Calu3 (cell line): ENCODE measurements at regions not wholly inside any gene's neighbourhood (a gene's known extent, or its start where the extent isn't known, plus 50 kb on each side); places are given as distances from the start of the nearest gene placed in this dataset.

Experiments used
- BruUV-seq: library from RNA; stranded (reverse); fragments of 400-500 nt; replicated peaks from 2 replicates; lab custom pipeline; 2021; lab: Mats Ljungman, UMichigan
- CTCF ChIA-PET: fragments of 300-600 bp; sonication (Branson Sonifier 250); formaldehyde crosslinking; loops from one replicate; lab custom pipeline; 2022; ENCODE audit warnings: antibody characterized with exemption; lab: Charles Lee
- DNase-seq: peaks from one replicate; pipeline ENCODE4 v3.0.0; 2022
- H3K27ac Mint-ChIP-seq: one replicate; pipeline ENCODE4 v1.8.0; 2022; ENCODE audit warnings: mixed read lengths; ENCODE audit not compliant: unreplicated experiment
- H3K27me3 Mint-ChIP-seq: one replicate; pipeline ENCODE4 v1.8.0; 2022; ENCODE audit warnings: mixed read lengths; ENCODE audit not compliant: unreplicated experiment
- H3K36me3 Mint-ChIP-seq: one replicate; pipeline ENCODE4 v1.8.0; 2022; ENCODE audit warnings: mild to moderate bottlenecking, moderate library complexity, mixed read lengths; ENCODE audit not compliant: insufficient read depth, unreplicated experiment
- H3K4me1 Mint-ChIP-seq: one replicate; pipeline ENCODE4 v1.8.0; 2022; ENCODE audit warnings: mild to moderate bottlenecking, low read depth, mixed read lengths; ENCODE audit not compliant: unreplicated experiment
- H3K4me3 Mint-ChIP-seq: one replicate; pipeline ENCODE4 v1.8.0; 2022; ENCODE audit warnings: mild to moderate bottlenecking, low read depth, moderate library complexity, mixed read lengths; ENCODE audit not compliant: unreplicated experiment
- H3K9me3 Mint-ChIP-seq: one replicate; pipeline ENCODE4 v1.8.0; 2022; ENCODE audit warnings: low read depth, mixed read lengths; ENCODE audit not compliant: unreplicated experiment
- intact Hi-C: fragments of 100-400 bp; cut with micrococcal nuclease; formaldehyde crosslinking; loops from one replicate; pipeline ENCODE4 v1.10.0; 2022; ENCODE audit not compliant: unreplicated experiment
- TF ChIP-seq, protein P1 (sequence below): fragments of 200-600 bp; IDR thresholded peaks from one replicate; pipeline ENCODE4 v1.8.0; 2022; ENCODE audit warnings: antibody characterized with exemption; ENCODE audit not compliant: unreplicated experiment

DNA sequence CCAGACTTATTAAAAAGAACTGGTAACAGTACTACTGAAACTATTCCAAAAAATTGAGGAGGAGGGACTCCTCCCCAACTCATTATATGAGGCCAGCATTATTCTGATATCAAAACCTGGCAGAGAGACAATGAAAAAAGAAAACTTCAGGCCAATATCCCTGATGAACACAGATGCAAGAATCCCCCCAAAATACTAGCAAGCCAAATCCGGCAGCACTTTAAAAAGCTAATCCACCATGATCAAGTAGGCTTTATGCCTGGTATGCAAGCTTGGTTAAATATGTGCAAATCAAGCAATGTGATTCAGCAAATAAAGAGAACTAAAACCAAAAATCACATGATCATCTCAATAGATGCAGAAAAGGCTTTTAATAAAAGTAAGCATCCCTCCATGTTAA is 2271.0 kb upstream of the C9orf72 start:
- TF ChIP-seq, protein P1, sequence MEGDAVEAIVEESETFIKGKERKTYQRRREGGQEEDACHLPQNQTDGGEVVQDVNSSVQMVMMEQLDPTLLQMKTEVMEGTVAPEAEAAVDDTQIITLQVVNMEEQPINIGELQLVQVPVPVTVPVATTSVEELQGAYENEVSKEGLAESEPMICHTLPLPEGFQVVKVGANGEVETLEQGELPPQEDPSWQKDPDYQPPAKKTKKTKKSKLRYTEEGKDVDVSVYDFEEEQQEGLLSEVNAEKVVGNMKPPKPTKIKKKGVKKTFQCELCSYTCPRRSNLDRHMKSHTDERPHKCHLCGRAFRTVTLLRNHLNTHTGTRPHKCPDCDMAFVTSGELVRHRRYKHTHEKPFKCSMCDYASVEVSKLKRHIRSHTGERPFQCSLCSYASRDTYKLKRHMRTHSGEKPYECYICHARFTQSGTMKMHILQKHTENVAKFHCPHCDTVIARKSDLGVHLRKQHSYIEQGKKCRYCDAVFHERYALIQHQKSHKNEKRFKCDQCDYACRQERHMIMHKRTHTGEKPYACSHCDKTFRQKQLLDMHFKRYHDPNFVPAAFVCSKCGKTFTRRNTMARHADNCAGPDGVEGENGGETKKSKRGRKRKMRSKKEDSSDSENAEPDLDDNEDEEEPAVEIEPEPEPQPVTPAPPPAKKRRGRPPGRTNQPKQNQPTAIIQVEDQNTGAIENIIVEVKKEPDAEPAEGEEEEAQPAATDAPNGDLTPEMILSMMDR, result no peak
- no peaks in the 10 kb centered on the region for H3K27me3 Mint-ChIP-seq
- H3K36me3 Mint-ChIP-seq, result no peaks in the 10 kb centered on the region
- no peaks in the 10 kb centered on the region for H3K9me3 Mint-ChIP-seq
- H3K27ac Mint-ChIP-seq, result no peak overlapping the region
- H3K4me3 Mint-ChIP-seq, result no peak overlapping the region
- no TSS peak for BruUV-seq
- no peaks in the 10 kb centered on the region for H3K4me1 Mint-ChIP-seq
- intact Hi-C loops, result no loop called here
- DNase-seq, result no peak
- CTCF ChIA-PET, result no interaction called here

DNA sequence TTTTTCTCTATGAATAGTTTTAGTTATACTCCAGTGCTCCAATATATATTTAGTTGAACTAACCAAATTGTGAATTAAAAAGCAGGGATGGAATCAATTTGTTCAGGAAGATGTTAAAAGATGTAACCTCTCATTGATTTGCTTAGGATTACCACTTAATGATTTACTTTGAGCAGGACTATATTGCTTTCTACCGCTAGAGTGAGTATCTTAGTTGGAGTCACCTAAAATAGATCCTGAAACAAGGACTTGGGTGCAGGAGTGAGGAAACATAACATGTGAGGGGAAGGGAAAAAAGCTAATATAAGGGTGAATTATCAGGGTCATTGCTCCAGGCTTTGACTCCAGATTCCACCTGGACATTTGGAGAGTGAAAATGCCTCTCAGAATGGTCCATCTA is 2277.4 kb upstream of the C9orf72 start:
- Mint-ChIP-seq H3K4me3 (no peak overlapping the region), H3K27me3 (no peaks in the 10 kb centered on the region), H3K9me3 (no peaks in the 10 kb centered on the region), H3K4me1 (peaks cover 9% of the 10 kb centered on the region), H3K36me3 (no peaks in the 10 kb centered on the region), H3K27ac (no peak overlapping the region)
- CTCF ChIA-PET, result no interaction called here
- BruUV-seq, result no TSS peak
- TF ChIP-seq, protein P1, result no peak
- intact Hi-C loops, result no loop called here
- no peak for DNase-seq

DNA sequence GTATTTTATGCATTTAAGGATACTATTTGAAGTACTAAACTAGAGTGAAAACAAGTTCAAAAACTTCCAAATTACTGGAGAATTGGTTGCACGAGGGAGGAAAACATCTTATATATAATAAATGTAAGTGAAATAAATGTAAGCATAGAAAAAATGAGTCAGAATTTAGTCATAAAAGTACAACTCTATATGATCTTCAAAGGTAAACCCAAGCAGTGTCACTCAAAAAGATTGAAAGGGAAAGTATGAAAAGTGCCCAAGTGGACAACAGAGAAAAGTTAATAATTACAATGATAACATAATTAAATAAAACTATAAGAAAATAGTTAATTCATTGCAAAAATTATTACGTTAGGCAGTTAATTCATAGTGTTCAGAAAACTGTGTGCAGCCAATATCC is 2288.5 kb upstream of the C9orf72 start:
- H3K4me3 Mint-ChIP-seq, result no peak overlapping the region
- no peaks in the 10 kb centered on the region for H3K4me1 Mint-ChIP-seq
- intact Hi-C loops, result no loop called here
- H3K27me3 Mint-ChIP-seq, result no peaks in the 10 kb centered on the region
- H3K27ac Mint-ChIP-seq, result no peak overlapping the region
- H3K9me3 Mint-ChIP-seq, result no peaks in the 10 kb centered on the region
- TF ChIP-seq, protein P1, result no peak
- CTCF ChIA-PET, result no interaction called here
- BruUV-seq, result no TSS peak
- no peaks in the 10 kb centered on the region for H3K36me3 Mint-ChIP-seq
- no peak for DNase-seq

DNA sequence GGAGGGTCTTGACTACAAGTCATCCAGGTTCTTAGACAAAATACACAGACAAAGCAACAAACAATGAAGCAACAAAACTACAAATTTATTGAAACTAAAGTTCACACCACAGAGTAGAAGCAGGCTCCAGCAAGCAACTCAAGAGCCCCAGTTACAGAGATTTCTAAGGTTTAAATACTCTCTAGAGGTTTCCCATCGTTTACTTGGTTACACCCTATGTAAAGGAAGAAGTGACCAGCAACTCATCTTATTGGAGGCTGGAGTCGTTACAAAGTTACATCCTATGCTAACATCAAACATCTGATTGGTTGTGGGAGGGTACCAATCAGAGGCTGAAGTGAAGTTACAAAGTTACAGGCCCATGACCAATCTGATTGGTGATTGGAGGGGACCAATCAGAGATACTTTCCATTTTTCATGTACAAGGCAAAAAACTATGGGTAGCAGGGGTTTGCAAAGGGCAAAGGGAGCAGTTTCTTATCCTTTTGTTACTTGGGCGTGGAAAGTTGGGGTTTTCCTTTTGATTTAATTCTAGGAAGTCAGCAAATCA is 2292.6 kb upstream of the C9orf72 start:
- CTCF ChIA-PET, result no interaction called here
- no peak for DNase-seq
- TF ChIP-seq, protein P1, result no peak
- Mint-ChIP-seq H3K4me1 (peaks cover 9% of the 10 kb centered on the region), H3K36me3 (no peaks in the 10 kb centered on the region), H3K9me3 (no peaks in the 10 kb centered on the region), H3K4me3 (no peak overlapping the region), H3K27ac (no peak overlapping the region), H3K27me3 (no peaks in the 10 kb centered on the region)
- intact Hi-C loops, result no loop called here
- no TSS peak for BruUV-seq
